HCT116 (cell line): ENCODE measurements at regions not wholly inside any gene's neighbourhood (a gene's known extent, or its start where the extent isn't known, plus 50 kb on each side); places are given as distances from the start of the nearest gene placed in this dataset.

Source experiments
- ATAC-seq: fragments of 200-7000 bp; cut with Tn5 transposase; 2 replicates; pipeline ENCODE4 v1.9.1; 2020; ENCODE audit warnings: mild to moderate bottlenecking, moderate library complexity
- BruUV-seq: library from RNA; stranded (reverse); fragments of 400-500 nt; replicated peaks from 2 replicates; lab custom pipeline; 2021; lab: Mats Ljungman, UMichigan
- CTCF ChIA-PET: fragments of 300-600 bp; sonication (Branson Sonifier 250); formaldehyde crosslinking; loops from one replicate; lab custom pipeline; 2021; ENCODE audit warnings: antibody characterized with exemption; lab: Charles Lee
- POLR2A ChIA-PET: fragments of 300-600, 350-600 bp; sonication (Branson Sonifier 250); formaldehyde crosslinking; loops from one replicate; lab custom pipeline; 2021; ENCODE audit warnings: antibody characterized with exemption; lab: Charles Lee
- RAD21 ChIA-PET, 2 experiments: fragments of 300-600 bp; sonication (Branson Sonifier 250); formaldehyde crosslinking; loops; one replicate each; lab custom pipeline; 2023; ENCODE audit warnings: low total read pairs in 2 of 2; ENCODE audit not compliant: uncharacterized antibody in 2 of 2, unreplicated experiment in 2 of 2, low non-redundant PET in 1 of 2; lab: Charles Lee
- DNase-seq: peaks from one replicate; pipeline ENCODE4 v3.0.0-alpha.2; 2010; ENCODE audit warnings: low read depth, low spot score
- H2AFZ ChIP-seq: fragments of 200-600 bp; shearing (Covaris generic), sonication (generic); 2 replicates; pipeline ENCODE4 v1.6.1; 2017; ENCODE audit warnings: low read depth, mixed run types, mixed read lengths, antibody characterized with exemption, low read length; ENCODE audit not compliant: poor library complexity, severe bottlenecking
- H3K27ac ChIP-seq: 2 replicates; pipeline ENCODE4 v1.5.1; 2012; ENCODE audit warnings: low read depth, low read length
- H3K27me3 ChIP-seq: fragments of 200-600 bp; sonication (generic); 2 replicates; pipeline ENCODE4 v1.6.1; 2016; ENCODE audit warnings: mixed run types, low read length, mixed read lengths; ENCODE audit not compliant: insufficient read depth
- H3K36me3 ChIP-seq, 2 experiments: fragments of 200-500 bp in 1 of 2; fragments of 200-600 bp in 1 of 2; sonication (Bioruptor generic) in 1 of 2; sonication (generic) in 1 of 2; 2 replicates each; pipeline versions ENCODE4 v1.5.1 to v1.6.1; 2014 to 2016; ENCODE audit warnings: low read length in 2 of 2, inconsistent platforms in 1 of 2, mixed read lengths in 1 of 2, mixed run types in 1 of 2; ENCODE audit not compliant: insufficient read depth in 2 of 2, control insufficient read depth in 1 of 2
- H3K4me1 ChIP-seq, 2 experiments: fragments of 200-600 bp in 1 of 2; sonication (generic) in 1 of 2; 2 replicates each; pipeline versions ENCODE4 v1.5.1 to v1.6.1; 2012 to 2017; ENCODE audit warnings: low read length in 2 of 2, inconsistent platforms in 1 of 2, mild to moderate bottlenecking in 1 of 2, mixed read lengths in 1 of 2, mixed run types in 1 of 2, moderate library complexity in 1 of 2; ENCODE audit not compliant: insufficient read depth in 2 of 2, control insufficient read depth in 1 of 2
- H3K4me2 ChIP-seq: fragments of 200-600 bp; sonication (generic); 2 replicates; pipeline ENCODE4 v1.6.1; 2017; ENCODE audit warnings: mixed run types, low read length, mixed read lengths
- H3K4me3 ChIP-seq, 2 experiments: fragments of 200-600 bp in 1 of 2; sonication (generic) in 1 of 2; replicated peaks in 1 of 2; 2 replicates each; pipeline ENCODE4 v1.5.1; 2011 to 2016; ENCODE audit warnings: low read length in 2 of 2, control low read depth in 1 of 2, low read depth in 1 of 2, mild to moderate bottlenecking in 1 of 2, mixed read lengths in 1 of 2, mixed run types in 1 of 2
- H3K79me2 ChIP-seq: fragments of 200-600 bp; sonication (generic); 2 replicates; pipeline ENCODE4 v1.6.1; 2017; ENCODE audit warnings: mild to moderate bottlenecking, mixed run types, low read length, moderate library complexity, mixed read lengths; ENCODE audit not compliant: insufficient read depth
- H3K9ac ChIP-seq: fragments of 200-600 bp; sonication (generic); 2 replicates; pipeline ENCODE4 v1.6.1; 2016; ENCODE audit warnings: low read length, mixed read lengths
- H3K9me2 ChIP-seq: fragments of 200-600 bp; sonication (generic), shearing (Covaris generic); 2 replicates; pipeline ENCODE4 v1.6.1; 2017; ENCODE audit warnings: mixed run types, mild to moderate bottlenecking, moderate library complexity; ENCODE audit not compliant: insufficient read depth
- H3K9me3 ChIP-seq, 2 experiments: fragments of 200-500 bp in 1 of 2; fragments of 200-600 bp in 1 of 2; sonication (Bioruptor generic) in 1 of 2; sonication (generic) in 1 of 2; 2 replicates each; pipeline ENCODE4 v1.6.1; 2014 to 2017; ENCODE audit warnings: low read length in 2 of 2, mixed read lengths in 2 of 2, inconsistent platforms in 1 of 2, low read depth in 1 of 2, mild to moderate bottlenecking in 1 of 2, mixed run types in 1 of 2, moderate library complexity in 1 of 2; ENCODE audit not compliant: control insufficient read depth in 1 of 2, insufficient read depth in 1 of 2
- H4K20me1 ChIP-seq: fragments of 200-600 bp; sonication (generic), shearing (Covaris generic); 2 replicates; pipeline ENCODE4 v1.6.1; 2017; ENCODE audit warnings: mixed run types, mild to moderate bottlenecking, moderate library complexity; ENCODE audit not compliant: insufficient read depth
- EGR1 ChIP-seq: IDR thresholded peaks from 2 replicates; pipeline ENCODE4 v1.6.1; 2012; ENCODE audit warnings: low read depth
- ELF1 ChIP-seq: IDR thresholded peaks from 2 replicates; pipeline ENCODE4 v1.6.1; 2012; ENCODE audit warnings: low read depth, borderline replicate concordance
- JUND ChIP-seq: IDR thresholded peaks from 2 replicates; pipeline ENCODE4 v1.6.1; 2012
- POLR2A ChIP-seq: IDR thresholded peaks from 2 replicates; pipeline ENCODE4 v1.7.0; 2011; ENCODE audit warnings: borderline replicate concordance; ENCODE audit not compliant: insufficient read depth, insufficient read length; ENCODE audit errors: extremely low read depth
- POLR2AphosphoS5 ChIP-seq: IDR thresholded peaks from 2 replicates; pipeline ENCODE4 v1.6.1; 2011; ENCODE audit warnings: mild to moderate bottlenecking, low read depth, low read length, moderate library complexity
- REST ChIP-seq: IDR thresholded peaks from 2 replicates; pipeline ENCODE4 v1.6.1; 2012; ENCODE audit warnings: low read depth
- SP1 ChIP-seq: IDR thresholded peaks from 2 replicates; pipeline ENCODE4 v1.6.1; 2012; ENCODE audit warnings: low read depth
- ZFX ChIP-seq: fragments of 450-650 bp; IDR thresholded peaks from 2 replicates; pipeline ENCODE4 v1.6.1; 2017
- ZNF274 ChIP-seq: fragments of 200-500 bp; sonication (Bioruptor generic); IDR thresholded peaks from 2 replicates; pipeline ENCODE4 v1.6.1; 2014; ENCODE audit warnings: mild to moderate bottlenecking, low read depth, low read length, inconsistent platforms
- intact Hi-C: fragments of 100-400 bp; cut with micrococcal nuclease; formaldehyde crosslinking; loops from 2 replicates; pipeline ENCODE4 v1.10.0; 2022
- TF ChIP-seq, protein P1 (sequence below): IDR thresholded peaks from 2 replicates; pipeline ENCODE4 v1.6.1; 2011; ENCODE audit warnings: mild to moderate bottlenecking, low read length, moderate library complexity; ENCODE audit not compliant: insufficient replicate concordance; ENCODE audit errors: extremely low read depth

GRCh38 chr18:56186319-56186718 lies 452.1 kb downstream of the TXNL1 start:
- Histone ChIP-seq H3K4me3 (no peak overlapping the region), H3K4me1 (no peaks in the 10 kb centered on the region), H3K27ac (no peak overlapping the region), H2AFZ (no peak overlapping the region), H4K20me1 (no peaks in the 10 kb centered on the region), H3K27me3 (no peaks in the 10 kb centered on the region), H3K9me3 (peaks cover 5 to 7% of the 10 kb centered on the region in 2 experiments; a peak in 2 of 4 replicates), H3K4me2 (no peak overlapping the region), H3K9ac (no peak overlapping the region), H3K36me3 (no peaks in the 10 kb centered on the region), H3K9me2 (no peaks in the 10 kb centered on the region), H3K79me2 (no peaks in the 10 kb centered on the region)
- no peak for ATAC-seq
- TF ChIP-seq POLR2A, result no peak
- TF ChIP-seq ELF1, result no peak
- TF ChIP-seq, protein P1, sequence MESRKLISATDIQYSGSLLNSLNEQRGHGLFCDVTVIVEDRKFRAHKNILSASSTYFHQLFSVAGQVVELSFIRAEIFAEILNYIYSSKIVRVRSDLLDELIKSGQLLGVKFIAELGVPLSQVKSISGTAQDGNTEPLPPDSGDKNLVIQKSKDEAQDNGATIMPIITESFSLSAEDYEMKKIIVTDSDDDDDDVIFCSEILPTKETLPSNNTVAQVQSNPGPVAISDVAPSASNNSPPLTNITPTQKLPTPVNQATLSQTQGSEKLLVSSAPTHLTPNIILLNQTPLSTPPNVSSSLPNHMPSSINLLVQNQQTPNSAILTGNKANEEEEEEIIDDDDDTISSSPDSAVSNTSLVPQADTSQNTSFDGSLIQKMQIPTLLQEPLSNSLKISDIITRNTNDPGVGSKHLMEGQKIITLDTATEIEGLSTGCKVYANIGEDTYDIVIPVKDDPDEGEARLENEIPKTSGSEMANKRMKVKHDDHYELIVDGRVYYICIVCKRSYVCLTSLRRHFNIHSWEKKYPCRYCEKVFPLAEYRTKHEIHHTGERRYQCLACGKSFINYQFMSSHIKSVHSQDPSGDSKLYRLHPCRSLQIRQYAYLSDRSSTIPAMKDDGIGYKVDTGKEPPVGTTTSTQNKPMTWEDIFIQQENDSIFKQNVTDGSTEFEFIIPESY, result no peak
- TF ChIP-seq ZNF274, result no peak
- no peak for TF ChIP-seq SP1
- no peak for TF ChIP-seq REST
- TF ChIP-seq JUND, result no peak
- TF ChIP-seq ZFX, result no peak
- TF ChIP-seq EGR1, result no peak
- no peak for TF ChIP-seq POLR2AphosphoS5
- intact Hi-C loops, result no loop called here
- ChIA-PET RAD21 (no interaction called here), POLR2A (no interaction called here), CTCF (no interaction called here)
- no peak for DNase-seq
- no TSS peak for BruUV-seq
